Activated CD4-positive, alpha-beta T cell treated with anti-CD3 and anti-CD28 coated beads, Interleukin-2, amount 50 U/mL, for 1 hour (primary cell): ENCODE measurements at regions not wholly inside any gene's neighbourhood (a gene's known extent, or its start where the extent isn't known, plus 50 kb on each side); places are given as distances from the start of the nearest gene placed in this dataset.

ENCODE experiments used
- DNase-seq: peaks from one replicate; pipeline ENCODE4 v3.0.0-alpha.2; 2020

GRCh38 chr14:104292084-104292970 lies 153.9 kb downstream of the KIF26A start:
- DNase-seq, result no peak

DNA sequence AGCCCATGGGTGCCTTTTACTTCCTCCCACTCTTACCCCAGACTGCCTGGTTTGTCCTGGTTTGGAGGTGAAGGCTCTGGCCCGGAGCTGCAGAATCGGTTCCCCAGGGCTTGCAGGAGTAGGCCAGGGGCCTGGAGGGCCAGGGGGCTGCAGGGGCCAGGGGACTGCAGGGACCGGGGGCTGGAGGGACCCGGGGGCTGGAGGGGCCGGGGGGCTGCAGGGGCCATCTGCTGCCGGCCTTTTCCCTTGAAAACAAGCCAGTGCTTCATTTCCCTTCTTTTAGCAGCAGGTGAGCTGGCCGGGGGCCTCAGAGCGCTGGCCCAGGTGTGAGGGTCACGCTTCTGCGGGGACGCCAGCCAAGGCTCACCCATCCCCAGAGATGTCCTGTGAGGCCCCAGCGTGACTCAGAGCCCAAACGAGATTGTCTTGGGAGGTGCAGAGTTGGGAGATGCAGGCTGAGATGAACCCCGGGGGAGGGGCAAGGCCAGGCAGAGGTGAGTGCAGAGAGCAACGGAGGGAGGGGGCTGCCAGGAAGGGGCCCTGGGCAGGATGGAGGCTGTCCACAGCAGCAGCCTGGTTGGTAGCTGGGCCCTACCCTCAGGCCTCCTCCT lies 154.9 kb downstream of the KIF26A start:
- no peak for DNase-seq

GRCh38 chr14:104293851-104294627 lies 155.7 kb downstream of the KIF26A start:
- no peak for DNase-seq

DNA sequence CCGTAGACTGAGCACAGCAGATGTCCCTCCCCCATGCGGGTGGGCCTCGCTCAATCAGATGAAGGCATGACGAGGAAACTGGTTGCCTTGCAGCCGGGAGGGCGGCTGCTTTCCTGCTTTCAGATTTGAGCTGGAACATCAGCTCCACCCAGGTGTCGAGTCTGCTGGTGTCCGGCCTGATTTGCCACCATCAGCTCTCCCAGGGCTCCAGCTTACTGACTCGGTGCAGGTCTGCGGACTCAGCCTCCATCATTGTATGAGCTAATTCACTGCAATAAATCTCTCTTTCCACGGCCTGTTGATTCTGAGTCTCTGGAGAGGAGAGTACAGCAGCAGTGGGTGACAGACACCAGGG lies 156.2 kb downstream of the KIF26A start:
- DNase-seq, result no peak

DNA sequence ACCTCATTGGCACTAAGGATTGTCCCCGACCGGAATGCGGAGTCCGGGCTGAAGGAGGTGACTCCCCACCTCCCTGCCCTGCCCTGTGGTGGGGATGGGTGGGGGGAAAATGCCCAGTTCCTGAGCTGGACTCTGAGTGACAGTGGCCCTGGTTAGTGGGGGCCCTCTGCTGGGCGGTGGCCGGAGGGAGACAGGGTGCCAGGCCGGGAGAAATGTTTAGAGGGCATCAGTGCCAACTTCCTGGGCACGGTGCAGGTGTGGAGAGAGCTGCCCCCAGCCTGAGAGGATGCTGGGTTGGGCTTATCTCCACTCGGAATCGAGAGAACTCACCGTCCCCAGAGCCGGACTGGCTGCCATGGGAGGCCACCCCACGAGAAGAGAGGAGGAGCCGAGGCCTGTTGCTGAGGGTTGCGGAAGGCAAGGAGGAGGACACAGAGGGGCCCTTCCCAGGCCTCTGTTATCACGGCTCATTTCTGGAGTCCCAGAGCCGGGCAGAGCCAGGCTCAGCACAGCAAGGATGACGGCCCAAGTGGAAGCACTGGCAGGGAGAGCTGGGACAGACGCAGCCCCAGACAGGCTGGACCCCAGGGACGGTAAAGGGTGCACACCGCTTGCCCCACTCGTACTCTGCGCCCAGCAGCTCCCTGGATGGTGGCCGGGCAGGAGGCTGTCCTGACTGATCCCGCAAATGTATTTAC lies 156.7 kb downstream of the KIF26A start:
- DNase-seq, result no peak

- no peak for DNase-seq
These were observed 157.4 kb downstream of the KIF26A start for GRCh38 chr14:104295681-104296387.

DNA sequence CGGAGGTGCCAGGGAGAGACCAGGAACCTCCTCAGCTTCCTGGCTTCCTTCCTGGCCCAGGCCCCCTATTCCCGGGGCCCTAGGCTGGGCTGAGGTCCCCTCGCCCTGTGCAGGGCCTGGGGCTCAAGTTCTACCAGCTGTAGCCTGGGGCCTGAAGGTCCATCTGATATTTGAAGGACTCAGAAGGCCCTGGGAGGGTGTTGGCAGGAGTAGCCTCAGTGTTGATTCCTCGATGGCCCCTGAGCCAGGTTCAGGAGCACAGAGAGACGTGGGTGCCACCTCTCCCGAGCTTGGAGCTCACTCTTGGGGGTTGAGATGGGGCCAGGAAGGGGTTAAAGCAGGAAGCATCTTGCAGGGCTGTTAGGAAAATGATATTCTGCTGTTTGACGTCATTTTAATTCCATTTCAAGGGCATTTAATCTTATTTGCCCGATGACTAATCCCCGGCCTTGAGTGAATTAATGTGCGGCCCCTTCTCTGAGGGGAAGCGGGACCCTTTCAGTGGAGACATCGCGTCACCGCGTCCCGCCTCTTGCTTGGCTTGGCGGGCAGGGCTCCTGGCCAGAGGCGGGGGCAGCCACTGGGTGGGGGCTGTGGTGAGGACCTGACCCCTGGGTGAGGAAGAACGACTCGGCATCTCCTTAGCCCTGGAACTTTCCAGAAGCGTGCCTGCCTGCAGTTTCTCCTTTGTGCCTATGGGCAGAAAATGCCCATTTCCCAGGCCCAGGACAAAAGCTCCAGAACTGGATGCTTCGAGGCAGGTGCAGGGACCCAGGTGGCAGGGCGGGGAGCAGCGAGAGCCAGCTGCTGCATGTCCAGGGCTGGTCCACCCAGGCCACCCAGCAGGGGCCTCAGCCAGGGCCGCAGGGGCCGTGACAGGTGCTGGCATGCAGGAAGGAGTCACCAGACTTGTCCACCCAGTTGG lies 158.3 kb downstream of the KIF26A start:
- DNase-seq, result no peak

DNA sequence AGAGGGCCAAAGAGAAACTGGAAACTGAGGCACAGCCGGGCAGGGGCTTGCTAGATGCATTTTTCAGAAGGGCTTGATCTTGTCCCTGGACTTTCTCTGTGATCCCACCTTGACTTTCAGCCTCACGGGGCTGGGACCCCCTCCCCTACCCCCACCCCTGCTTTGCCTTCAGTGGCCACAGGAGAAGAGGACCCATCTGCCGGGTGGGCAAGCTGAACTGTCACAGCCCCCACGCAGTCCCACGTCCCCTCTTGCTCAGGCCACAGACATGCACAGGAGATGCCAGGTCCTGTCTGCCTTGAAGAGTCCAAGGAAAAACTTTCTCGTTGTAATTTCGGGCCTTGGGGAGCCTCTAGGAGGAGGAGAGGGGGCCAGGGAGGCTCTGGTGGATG lies 158.9 kb downstream of the KIF26A start:
- DNase-seq, result no peak

DNA sequence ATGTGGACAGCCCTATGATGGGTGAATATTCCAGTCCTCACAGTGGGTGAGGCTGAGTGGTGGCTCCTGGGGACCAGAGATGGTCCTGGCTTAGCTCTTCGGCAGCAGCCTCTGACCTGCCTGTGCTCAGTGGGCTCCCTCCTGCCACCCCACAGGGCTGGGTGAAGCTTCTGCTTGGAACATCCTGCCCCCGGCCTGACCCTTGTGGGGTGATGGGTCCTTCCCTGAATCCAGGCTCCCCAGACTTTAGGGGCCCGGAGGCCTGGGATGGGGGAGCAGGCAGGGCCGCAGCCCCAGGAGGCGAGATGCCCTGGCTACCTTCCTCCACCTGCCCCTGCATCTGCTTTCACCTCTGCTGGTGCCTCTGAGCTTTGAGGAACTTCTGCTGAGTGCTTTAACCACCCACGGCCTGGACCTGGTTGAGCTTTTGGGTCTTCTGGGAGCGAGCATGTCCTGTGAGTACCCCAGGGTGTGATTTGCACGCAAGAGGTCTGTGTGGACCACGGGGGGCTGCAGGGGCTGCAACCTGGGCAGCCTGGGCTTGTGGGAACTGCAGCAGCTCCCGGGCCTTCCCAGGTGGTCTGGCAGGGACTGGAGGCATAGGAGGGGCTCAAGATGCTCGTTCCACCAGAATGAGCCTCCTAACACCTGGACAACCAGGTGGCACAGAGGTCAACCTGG lies 159.5 kb downstream of the KIF26A start:
- DNase-seq, result no peak

GRCh38 chr14:104298458-104298857 lies 160.1 kb downstream of the KIF26A start:
- no peak for DNase-seq

GRCh38 chr14:104299993-104300761 lies 161.8 kb downstream of the KIF26A start:
- no peak for DNase-seq

DNA sequence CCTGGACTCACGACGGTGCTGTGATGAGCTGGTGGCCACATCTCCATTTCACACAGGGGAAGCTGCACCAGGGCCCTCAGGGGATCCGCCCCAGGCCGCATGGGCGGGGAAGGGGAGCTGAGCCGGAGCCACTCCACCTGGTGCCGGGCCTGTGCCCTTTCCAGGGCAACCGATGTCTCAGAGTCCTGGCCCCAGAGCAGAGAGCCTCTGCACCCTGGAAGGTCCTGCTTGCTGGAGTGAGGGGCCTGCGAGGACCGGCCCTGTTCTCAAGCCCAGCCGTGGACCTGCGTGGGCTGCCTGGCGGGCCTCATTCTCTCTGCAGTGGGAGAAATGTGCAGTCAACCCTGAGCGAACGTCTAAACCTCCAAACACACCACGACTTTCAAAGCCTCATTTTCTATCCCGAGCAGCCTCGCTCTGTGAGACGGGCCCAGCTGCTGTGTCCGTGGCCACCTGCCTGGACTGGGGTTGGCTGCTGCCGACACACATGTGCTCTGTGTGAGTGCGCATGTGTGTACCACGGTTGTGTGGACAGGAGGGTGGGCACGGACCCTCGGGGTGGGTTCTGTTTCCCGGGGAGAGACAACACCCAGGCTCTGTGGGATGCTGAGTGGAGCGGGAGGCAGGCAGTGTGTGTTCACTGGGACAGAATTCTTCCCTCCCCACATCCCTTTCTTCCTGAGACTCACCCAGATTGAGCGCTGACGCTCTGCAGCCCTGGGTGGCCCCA lies 163.5 kb downstream of the KIF26A start:
- no peak for DNase-seq

DNA sequence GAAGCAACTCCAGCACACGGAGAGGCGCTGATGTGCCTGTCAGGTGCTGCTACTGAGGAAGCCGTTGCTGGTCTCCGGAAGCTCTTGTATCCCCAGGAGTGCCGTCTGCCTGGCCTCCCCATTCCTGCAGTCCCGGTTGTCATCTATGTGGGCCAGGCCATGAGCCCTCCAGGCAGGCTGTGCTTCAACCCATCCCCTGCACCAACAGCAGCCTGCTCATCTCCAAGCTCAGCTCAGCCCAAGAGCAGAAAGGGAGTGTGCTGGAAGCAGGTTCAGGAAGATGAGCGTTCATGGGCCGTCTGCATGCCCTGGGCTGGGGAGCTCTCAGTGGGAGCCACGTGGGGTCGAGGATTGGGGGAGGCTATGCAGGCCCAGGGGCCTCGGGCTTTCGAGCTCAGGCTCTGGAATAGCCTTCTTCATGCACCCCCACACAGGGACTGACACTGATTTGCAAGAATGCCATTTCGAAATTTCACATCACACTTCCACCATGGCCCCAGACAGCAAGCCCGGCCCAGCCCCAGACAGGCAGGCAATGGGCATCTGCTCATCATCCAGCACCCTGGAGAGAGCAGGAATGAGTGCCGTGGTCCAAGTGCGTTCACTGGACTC lies 164.5 kb downstream of the KIF26A start:
- no peak for DNase-seq

GRCh38 chr14:104303705-104304425 lies 165.5 kb downstream of the KIF26A start:
- DNase-seq, result no peak

- DNase-seq, result no peak
These were observed 166.3 kb downstream of the KIF26A start for GRCh38 chr14:104304451-104305351.

DNA sequence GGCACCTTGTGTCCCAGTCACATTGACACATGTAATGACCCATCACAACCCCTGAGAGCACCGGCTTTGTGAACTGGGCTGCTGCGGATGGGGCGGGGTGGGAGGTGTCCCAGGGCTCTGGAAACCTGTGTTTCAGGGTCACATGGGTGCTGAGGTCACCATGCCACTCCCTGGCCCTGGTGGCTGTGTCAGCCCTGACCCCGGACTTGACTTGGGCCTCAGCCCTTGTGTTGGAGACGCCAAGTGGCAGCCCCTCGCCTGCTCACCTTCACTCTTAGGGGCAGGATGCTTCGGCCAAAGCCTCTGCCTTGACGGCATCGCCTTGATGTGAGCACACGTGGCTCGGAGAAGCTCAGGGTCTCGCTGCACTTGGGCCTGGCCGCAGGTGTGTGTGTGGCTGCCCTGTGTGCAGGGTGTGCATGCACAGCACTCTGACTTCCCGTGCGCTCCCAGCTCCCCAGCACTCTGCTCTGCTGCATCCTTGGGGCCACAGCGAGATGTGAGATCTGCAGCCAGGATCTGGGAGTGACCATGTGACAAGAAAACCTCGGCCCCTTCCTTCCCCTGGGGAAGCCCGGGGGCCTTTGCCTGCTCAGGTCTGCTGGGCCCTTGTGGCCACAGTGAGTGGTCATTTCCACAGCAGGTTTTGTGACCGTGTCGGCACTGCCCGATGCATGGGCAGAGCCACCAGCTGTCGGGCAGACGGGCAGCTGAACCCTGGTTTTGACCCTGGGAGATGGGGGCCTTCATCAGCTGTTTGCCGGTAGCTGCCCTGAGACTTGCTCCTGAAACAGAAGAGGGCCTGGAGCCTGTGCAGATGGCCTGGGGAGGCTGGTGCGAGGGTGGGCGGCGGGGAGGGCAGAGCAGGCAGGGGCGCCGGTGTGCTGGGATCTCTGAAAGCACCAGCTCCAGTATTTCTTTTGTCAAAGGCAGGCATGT lies 167.4 kb downstream of the KIF26A start:
- DNase-seq, result no peak
